Neural progenitor cell (in vitro differentiated cells): ENCODE measurements at regions not wholly inside any gene's neighbourhood (a gene's known extent, or its start where the extent isn't known, plus 50 kb on each side); places are given as distances from the start of the nearest gene placed in this dataset.

Experiments used
- EZH2phosphoT487 ChIP-seq: fragments of 200-600 bp; sonication (generic); IDR thresholded peaks from 2 replicates; pipeline ENCODE4 v1.6.1; 2017; ENCODE audit warnings: antibody characterized with exemption
- TF ChIP-seq, protein P1 (sequence below): fragments of 200-600 bp; sonication (generic); IDR thresholded peaks from 2 replicates; pipeline ENCODE4 v1.5.1; 2017; ENCODE audit warnings: antibody characterized with exemption, mild to moderate bottlenecking

DNA sequence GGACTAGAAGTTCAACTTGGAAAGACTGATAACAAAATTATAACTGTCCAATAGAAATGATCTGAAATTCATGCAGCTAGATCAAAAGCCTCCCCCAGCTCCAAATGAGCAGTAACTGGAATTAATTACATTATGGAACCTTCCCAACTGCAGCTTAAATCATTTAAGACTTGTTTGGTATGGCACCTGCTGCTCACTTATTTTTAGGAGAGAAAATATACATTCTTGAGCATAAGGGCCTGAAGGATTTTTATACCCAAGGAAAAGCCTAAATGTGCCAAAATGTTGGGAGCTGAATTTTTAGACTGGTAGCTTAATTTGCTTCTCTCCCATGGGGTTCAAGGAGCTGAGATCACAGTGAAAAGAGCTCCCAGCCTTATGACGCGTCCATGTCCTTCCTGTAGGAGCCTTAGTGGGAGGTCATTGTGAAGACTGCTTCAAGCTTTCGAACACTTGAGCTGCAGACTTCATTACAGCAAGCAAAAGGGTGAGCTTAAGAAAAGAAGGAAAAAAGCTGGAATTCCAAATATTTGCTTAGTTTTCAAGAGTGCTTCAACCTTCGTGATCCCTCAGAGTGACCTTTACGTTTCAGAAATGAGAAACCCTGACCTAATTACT is 276.0 kb downstream of the DMAC1 start:
- no peak for TF ChIP-seq EZH2phosphoT487
- TF ChIP-seq, protein P1, sequence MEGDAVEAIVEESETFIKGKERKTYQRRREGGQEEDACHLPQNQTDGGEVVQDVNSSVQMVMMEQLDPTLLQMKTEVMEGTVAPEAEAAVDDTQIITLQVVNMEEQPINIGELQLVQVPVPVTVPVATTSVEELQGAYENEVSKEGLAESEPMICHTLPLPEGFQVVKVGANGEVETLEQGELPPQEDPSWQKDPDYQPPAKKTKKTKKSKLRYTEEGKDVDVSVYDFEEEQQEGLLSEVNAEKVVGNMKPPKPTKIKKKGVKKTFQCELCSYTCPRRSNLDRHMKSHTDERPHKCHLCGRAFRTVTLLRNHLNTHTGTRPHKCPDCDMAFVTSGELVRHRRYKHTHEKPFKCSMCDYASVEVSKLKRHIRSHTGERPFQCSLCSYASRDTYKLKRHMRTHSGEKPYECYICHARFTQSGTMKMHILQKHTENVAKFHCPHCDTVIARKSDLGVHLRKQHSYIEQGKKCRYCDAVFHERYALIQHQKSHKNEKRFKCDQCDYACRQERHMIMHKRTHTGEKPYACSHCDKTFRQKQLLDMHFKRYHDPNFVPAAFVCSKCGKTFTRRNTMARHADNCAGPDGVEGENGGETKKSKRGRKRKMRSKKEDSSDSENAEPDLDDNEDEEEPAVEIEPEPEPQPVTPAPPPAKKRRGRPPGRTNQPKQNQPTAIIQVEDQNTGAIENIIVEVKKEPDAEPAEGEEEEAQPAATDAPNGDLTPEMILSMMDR, result no peak
